ENCODE measurements at regions not wholly inside any gene's neighbourhood (a gene's known extent, or its start where the extent isn't known, plus 50 kb on each side); places are given as distances from the start of the nearest gene placed in this dataset.

DNA sequence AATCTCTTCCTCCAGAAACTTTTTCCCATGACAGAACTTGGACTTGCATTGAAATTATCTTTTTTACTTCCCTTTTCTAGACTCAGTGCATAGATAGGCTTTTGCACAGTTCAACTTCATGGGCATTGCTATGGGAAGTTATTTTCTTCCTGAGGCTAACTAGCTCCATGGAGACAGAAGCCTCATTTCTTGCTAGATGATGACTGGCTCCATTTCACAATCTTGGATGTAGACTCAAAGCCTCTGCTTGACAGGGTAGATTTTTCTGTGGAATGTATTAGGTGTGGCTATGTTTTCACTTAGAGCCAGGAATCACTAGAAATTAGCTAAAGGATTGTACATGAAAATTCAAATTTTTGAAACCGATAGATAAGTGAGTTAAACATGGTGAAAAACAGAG is 884.1 kb upstream of the MGAT4C start:
- no peak for ATAC-seq
- Mint-ChIP-seq H3K36me3 (no peaks in the 10 kb centered on the region), H3K27ac (no peak overlapping the region), H3K4me3 (no peak overlapping the region), H3K4me1 (no peaks in the 10 kb centered on the region), H3K9me3 (no peaks in the 10 kb centered on the region), H3K27me3 (no peaks in the 10 kb centered on the region)

DNA sequence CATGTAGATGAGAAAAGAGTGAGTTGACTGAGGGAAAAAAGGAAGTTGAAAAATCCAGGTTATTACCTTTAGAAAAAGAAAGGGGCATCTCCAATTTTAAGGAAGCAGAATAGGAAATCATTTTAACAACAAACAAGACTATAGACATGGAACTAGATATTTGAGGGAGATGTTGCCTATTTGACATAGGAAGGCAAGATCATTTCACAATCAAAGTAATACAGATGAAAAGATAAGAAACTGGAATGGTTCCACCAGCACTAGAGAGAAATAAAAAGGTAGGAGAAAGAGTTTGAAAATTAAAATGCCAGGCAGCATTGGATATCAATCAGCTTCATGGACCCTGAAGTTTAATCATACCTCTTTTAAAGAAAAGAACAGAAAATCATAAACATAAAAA is 881.0 kb upstream of the MGAT4C start:
- no peaks in the 10 kb centered on the region for H3K4me1 Mint-ChIP-seq
- H3K4me3 Mint-ChIP-seq: no peak overlapping the region
- H3K27ac Mint-ChIP-seq: no peak overlapping the region
- ATAC-seq: no peak
- H3K9me3 Mint-ChIP-seq: no peaks in the 10 kb centered on the region
- no peaks in the 10 kb centered on the region for H3K36me3 Mint-ChIP-seq
- no peaks in the 10 kb centered on the region for H3K27me3 Mint-ChIP-seq

DNA sequence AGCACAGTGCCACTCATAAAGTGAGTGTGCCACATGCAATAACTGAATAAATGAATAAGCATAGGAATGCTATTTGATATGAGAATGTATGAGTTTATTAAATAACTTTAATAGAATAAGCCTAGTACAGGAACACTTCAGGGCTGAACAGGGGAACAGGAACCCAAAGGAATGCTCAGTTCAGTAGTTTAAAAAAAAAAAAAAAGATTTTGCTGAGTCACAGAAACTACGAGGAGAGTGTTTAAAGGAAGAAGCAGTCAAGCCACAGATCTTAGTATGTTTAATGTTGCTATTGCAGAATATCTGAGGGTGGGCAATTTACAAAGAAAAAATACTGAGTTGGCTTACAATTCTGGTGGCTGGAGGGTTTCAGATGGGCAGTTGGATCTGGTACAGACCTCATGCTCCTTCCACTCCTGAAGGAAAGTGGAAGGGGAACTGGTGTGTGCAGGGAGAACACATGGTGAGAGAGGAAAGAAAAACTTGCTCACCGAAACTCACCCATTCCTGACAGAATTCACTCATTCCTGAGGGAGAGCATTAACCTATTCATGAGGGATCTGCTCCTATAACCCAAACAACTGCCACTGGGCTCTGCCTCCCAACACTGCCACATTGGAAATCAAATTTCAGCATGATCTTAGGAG is 880.3 kb upstream of the MGAT4C start:
- Mint-ChIP-seq H3K4me1 (no peaks in the 10 kb centered on the region), H3K9me3 (no peaks in the 10 kb centered on the region), H3K4me3 (no peak overlapping the region), H3K36me3 (no peaks in the 10 kb centered on the region), H3K27ac (no peak overlapping the region), H3K27me3 (no peaks in the 10 kb centered on the region)
- ATAC-seq: no peak

DNA sequence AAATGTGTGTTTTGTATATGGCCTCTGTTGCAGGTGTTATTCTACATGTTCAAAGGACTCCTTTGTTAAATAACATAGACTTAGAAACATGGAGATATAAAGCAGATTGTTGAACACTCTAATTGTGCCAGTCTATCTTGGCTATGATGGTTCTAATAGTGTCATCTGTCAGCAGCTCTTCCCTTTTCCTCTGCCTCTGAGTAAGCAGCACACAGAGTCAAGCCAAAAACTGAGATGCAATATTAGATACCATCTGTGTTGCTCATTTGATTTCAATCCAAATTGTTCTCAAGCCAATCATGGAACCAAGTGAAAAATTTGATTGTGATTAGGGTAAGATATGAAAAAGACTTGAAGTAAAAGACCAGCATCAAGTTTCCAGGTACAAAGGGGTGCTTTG is 871.1 kb upstream of the MGAT4C start:
- H3K27me3 Mint-ChIP-seq: no peaks in the 10 kb centered on the region
- no peak overlapping the region for H3K27ac Mint-ChIP-seq
- H3K4me1 Mint-ChIP-seq: no peaks in the 10 kb centered on the region
- H3K9me3 Mint-ChIP-seq: peaks cover 7% of the 10 kb centered on the region
- ATAC-seq: no peak
- H3K36me3 Mint-ChIP-seq: no peaks in the 10 kb centered on the region
- H3K4me3 Mint-ChIP-seq: no peak overlapping the region

DNA sequence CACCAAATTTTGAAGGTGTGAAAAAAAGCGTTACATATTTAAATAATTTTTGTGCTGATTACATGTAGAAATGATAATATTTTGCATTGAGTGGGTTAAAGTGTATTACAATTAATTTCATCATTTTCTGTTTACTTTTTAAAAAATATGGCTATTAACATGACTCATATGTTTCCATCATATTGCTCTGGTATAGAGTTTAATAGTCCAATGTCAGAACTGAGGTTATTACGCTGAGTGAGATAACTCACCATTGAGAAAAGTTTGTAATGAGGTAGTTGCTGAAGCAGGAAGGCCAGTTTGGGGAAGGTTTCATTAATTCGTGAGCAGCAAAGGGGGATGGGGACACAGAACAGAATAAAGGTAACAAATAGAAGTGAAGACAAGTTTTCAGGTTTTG is 865.7 kb upstream of the MGAT4C start:
- Mint-ChIP-seq H3K4me3 (no peak overlapping the region), H3K9me3 (peaks cover 10% of the 10 kb centered on the region), H3K4me1 (no peaks in the 10 kb centered on the region), H3K27ac (no peak overlapping the region), H3K27me3 (no peaks in the 10 kb centered on the region), H3K36me3 (no peaks in the 10 kb centered on the region)
- no peak for ATAC-seq

DNA sequence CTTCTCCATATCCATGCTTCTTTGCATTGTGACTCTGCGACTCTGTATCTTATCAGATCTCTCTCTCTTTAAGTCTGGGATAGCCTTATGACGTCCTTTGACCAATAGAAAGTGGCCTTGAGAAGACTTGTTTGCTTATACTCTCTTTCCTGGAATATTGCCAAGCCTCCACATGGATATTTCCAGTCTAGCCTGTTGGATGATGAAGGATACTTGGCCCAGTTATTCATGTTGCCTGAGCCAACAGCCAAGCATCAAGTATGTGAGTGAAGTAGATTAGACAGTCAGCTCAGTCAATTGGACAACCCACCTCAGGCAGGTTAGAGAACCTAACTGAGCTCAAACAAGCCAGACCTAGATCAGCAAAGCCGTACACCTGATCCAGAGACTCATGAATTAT is 864.2 kb upstream of the MGAT4C start:
- H3K36me3 Mint-ChIP-seq: no peaks in the 10 kb centered on the region
- no peak for ATAC-seq
- no peak overlapping the region for H3K27ac Mint-ChIP-seq
- H3K9me3 Mint-ChIP-seq: peaks cover 10% of the 10 kb centered on the region
- no peaks in the 10 kb centered on the region for H3K27me3 Mint-ChIP-seq
- H3K4me1 Mint-ChIP-seq: no peaks in the 10 kb centered on the region
- no peak overlapping the region for H3K4me3 Mint-ChIP-seq

DNA sequence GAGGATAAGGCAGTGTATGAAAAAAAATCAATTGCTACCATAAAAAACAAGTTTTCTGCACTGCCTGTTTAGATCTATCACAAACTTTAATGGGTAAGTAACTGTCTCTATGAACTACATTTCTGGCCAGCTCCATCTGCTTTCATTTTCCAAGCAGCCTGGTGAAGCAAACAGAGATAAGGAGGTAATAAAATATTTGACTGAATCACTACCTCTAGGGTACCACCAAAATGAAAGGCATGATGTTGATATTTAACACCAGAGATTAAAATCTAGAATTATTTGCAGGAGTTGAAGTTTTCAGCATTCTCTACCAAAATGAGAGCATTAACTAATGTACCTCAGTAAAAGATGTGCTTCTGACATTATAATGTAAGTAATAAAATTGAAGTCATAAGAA is 863.5 kb upstream of the MGAT4C start:
- ATAC-seq: no peak
- no peaks in the 10 kb centered on the region for H3K36me3 Mint-ChIP-seq
- no peaks in the 10 kb centered on the region for H3K27me3 Mint-ChIP-seq
- H3K9me3 Mint-ChIP-seq: peaks cover 7% of the 10 kb centered on the region
- no peak overlapping the region for H3K27ac Mint-ChIP-seq
- no peak overlapping the region for H3K4me3 Mint-ChIP-seq
- no peaks in the 10 kb centered on the region for H3K4me1 Mint-ChIP-seq

DNA sequence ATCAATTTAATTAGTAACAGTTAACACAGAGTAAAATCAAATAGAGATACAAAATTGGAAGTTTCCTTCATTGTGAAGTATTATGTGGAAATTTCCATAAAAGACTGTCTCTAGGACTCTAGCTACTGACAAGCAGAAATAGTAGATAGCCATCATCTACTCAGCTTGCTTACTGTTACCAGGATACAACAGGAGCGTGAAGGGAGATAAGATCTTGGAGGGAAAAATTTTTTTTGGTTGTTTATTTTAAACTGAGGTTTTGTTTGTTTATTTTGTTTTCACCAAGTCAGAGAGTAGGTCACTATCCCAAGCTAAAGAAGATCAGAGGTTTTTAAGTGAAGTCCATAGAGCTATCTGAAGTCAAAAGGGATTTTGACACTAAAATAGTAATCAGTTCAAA is 861.3 kb upstream of the MGAT4C start:
- no peaks in the 10 kb centered on the region for H3K27me3 Mint-ChIP-seq
- H3K4me1 Mint-ChIP-seq: no peaks in the 10 kb centered on the region
- peaks cover 3% of the 10 kb centered on the region for H3K9me3 Mint-ChIP-seq
- no peaks in the 10 kb centered on the region for H3K36me3 Mint-ChIP-seq
- no peak overlapping the region for H3K4me3 Mint-ChIP-seq
- ATAC-seq: no peak
- no peak overlapping the region for H3K27ac Mint-ChIP-seq

DNA sequence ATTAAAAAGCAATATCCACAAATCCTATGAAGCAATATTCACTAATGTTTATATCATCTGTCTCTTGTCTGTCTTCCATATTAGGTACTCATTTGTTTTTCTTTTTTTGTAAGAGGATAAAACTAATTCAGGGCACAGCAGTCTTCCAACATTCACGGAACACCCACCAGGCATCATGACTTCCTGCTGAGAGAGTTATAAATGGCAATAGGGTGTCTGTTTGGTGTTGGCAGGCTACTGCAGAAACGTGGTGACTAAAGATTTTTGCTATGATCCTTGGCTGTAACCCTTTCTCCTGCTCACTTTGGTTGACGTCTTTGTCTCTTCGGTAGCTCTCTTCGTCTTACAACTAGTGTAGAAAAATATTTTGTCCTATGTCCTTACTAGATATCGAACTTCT is 860.6 kb upstream of the MGAT4C start:
- Mint-ChIP-seq H3K27ac (no peak overlapping the region), H3K4me3 (no peak overlapping the region), H3K27me3 (no peaks in the 10 kb centered on the region), H3K4me1 (no peaks in the 10 kb centered on the region), H3K36me3 (no peaks in the 10 kb centered on the region), H3K9me3 (peaks cover 3% of the 10 kb centered on the region)
- ATAC-seq: no peak

DNA sequence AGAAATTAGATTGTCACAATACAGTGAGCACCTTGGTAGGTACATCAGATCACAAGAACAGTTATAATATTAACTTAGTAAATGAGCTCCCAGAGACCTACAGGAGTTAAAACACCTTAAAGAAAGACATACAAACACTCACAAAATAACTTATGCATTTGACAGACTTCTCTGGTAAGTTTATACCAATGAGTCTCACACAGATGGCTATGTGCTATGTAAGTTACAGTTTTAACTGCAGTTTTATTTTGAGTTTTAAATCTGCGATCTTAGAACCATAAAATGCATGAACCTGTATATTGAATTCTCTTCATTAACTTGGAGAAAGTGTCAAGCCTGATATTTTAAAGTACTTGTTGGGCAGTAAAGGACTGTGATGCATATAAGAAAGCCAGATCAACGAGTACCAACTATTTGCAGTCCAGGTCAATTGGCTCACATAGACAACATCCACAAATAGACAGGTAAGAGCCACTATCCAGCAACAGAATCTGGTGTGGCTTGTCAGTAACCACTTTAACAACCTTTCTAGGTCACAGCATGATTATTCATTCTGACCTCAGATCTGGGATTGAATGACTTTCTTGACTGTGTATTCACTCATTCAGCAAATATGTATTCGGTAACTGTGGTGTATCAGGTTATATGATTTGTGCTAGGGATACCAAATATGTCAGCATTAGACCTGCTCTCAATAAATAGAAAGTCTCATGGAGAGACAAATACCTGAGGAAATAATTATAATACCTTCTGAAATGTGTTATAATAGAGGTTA is 856.6 kb upstream of the MGAT4C start:
- H3K27ac Mint-ChIP-seq: no peak overlapping the region
- no peaks in the 10 kb centered on the region for H3K36me3 Mint-ChIP-seq
- H3K9me3 Mint-ChIP-seq: no peaks in the 10 kb centered on the region
- no peak overlapping the region for H3K4me3 Mint-ChIP-seq
- H3K27me3 Mint-ChIP-seq: no peaks in the 10 kb centered on the region
- ATAC-seq: no peak
- H3K4me1 Mint-ChIP-seq: no peaks in the 10 kb centered on the region

DNA sequence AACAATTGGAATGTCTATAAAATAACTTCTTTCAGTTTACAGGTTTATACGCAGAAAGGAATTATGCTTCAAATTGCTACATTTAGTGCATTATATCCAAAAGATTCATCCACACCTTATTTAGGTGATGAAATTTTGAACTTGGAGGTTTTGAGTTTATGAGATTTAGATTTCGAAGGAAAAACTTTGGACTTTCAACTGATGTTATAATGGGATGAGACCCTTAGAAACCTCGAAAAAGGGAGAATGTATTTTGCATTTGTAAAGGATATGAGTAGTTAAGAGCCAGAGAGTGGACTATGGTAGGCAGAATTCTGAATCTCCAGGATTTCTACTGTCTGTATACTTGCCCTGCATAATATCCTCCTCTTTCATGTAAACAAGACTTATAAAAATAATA is 851.6 kb upstream of the MGAT4C start:
- Mint-ChIP-seq H3K9me3 (no peaks in the 10 kb centered on the region), H3K27ac (no peak overlapping the region), H3K4me3 (no peak overlapping the region), H3K36me3 (no peaks in the 10 kb centered on the region), H3K4me1 (no peaks in the 10 kb centered on the region), H3K27me3 (no peaks in the 10 kb centered on the region)
- ATAC-seq: no peak

DNA sequence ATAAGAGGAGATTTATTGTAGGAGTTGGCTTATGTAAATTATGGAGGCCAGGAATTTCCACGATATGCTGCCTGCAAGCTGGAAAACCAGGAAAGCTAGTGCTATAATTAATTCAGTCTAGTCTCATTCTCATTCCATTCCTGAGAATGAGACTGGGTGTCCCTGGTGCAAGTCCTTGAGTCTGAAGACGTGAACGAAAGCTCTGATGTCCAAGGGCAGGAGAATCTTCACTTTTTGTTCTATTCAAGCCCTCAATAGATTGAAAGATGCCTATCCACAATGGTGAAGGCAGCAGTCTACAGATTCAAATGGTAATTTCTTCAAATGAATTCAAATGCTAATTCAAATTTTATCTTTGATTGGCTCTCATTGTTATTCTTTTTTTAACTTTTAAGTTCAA is 851.1 kb upstream of the MGAT4C start:
- Mint-ChIP-seq H3K9me3 (no peaks in the 10 kb centered on the region), H3K4me3 (no peak overlapping the region), H3K4me1 (no peaks in the 10 kb centered on the region), H3K27ac (no peak overlapping the region), H3K27me3 (no peaks in the 10 kb centered on the region), H3K36me3 (no peaks in the 10 kb centered on the region)
- no peak for ATAC-seq

DNA sequence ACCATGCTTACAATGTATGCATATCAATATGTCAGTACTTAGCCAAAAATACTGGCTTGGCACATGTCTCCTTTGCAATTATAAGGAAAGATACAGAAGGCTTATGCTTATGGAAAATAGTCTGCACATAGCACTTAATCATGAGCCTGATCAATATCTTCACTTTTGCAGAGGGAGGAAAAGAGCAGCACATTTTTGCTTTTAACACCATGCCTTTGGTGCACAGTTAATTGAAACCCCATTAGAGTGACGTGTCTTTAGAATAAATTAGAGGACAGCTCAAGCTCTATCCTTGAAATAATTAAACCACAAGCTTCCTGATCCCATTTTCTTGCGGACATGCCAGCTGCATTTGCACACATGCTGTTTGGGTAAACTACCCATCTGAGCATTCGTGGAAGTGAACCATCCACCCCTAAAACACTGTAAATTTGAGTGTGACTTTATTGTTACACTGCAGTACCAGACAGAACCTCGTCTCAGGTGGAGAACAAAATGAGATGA is 839.9 kb upstream of the MGAT4C start:
- Mint-ChIP-seq H3K27ac (no peak overlapping the region), H3K36me3 (no peaks in the 10 kb centered on the region), H3K9me3 (peaks cover 3% of the 10 kb centered on the region), H3K27me3 (no peaks in the 10 kb centered on the region), H3K4me1 (no peaks in the 10 kb centered on the region), H3K4me3 (no peak overlapping the region)
- ATAC-seq: no peak

DNA sequence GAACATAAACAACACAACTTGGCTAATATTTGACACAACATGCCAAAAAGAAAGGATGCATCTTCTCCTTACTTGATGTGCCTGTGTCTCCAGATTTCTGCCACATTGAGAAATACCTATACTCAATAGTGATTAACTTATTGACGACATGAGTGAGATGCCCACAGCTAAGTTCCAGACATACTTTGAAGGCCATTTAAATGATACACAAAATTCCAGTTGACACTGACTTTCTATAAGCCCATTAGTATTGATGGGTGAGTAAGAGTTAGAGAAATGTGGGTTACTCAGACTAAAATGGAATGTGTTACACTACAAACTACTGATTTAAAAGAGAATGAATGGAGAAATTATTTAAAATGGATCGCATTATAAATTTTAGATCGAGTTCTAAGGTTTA is 838.2 kb upstream of the MGAT4C start:
- H3K4me1 Mint-ChIP-seq: no peaks in the 10 kb centered on the region
- H3K4me3 Mint-ChIP-seq: no peak overlapping the region
- ATAC-seq: no peak
- H3K9me3 Mint-ChIP-seq: no peaks in the 10 kb centered on the region
- H3K27ac Mint-ChIP-seq: no peak overlapping the region
- no peaks in the 10 kb centered on the region for H3K27me3 Mint-ChIP-seq
- H3K36me3 Mint-ChIP-seq: no peaks in the 10 kb centered on the region

DNA sequence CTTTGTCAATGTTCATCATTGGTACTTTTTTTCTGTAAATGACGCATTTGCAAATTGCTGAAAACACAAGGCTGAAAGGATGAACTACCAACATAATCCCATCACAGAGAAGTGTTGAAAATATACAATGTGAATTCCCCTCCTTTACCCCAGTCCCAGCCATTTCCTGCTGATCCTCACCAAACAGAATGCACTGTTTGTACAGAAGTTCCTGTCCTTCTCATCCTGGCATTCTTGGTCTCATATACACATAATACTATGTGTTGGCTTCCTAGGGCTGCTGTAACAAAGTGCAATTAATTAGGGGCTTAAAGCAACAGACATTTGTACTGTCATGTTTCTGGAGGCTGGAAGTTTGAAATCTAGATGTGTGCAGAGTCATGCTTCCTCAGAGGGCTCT is 836.2 kb upstream of the MGAT4C start:
- no peak overlapping the region for H3K4me3 Mint-ChIP-seq

DNA sequence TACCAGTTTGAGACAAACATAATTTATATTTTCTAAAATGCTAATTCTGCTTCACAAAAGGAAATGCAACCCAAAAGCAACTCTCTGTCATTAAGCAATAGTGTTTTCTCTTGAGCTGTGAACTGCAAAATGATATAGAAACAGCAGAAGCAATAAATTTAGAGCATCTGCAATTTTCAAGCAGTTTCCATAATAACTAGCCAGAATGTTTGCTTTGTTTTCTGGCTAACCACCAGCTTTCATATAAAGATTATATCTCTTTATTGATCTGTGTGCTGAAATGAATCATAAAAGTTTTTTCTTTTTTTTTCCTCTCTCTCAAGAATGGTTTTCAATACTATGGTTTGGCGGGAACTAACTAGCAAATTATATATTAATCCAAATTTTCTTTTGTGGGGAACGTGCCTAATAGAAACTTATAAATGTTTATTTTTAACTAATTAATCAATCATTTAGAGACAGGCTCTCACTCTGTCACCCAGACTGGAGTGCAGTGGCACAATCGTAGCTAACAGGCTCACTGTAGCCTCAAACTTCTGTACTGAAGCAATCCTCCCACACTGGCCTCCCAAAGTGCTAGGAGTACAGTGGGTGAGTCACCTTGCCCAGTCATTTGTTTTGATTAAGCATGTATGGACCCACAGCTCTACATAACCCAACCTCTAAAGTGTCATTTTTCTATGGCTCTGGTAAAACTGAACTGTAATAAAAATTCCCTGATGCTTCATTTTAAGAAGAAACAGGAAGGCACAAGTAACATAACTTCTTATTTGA is 830.1 kb upstream of the MGAT4C start:
- Mint-ChIP-seq H3K4me1 (no peaks in the 10 kb centered on the region), H3K27ac (no peak overlapping the region), H3K36me3 (no peaks in the 10 kb centered on the region), H3K27me3 (no peaks in the 10 kb centered on the region), H3K4me3 (no peak overlapping the region), H3K9me3 (no peaks in the 10 kb centered on the region)
- no peak for ATAC-seq

More for the DNA sequence above, 836.2 kb upstream of the MGAT4C start:
- Mint-ChIP-seq H3K36me3 (no peaks in the 10 kb centered on the region), H3K27me3 (no peaks in the 10 kb centered on the region), H3K9me3 (no peaks in the 10 kb centered on the region), H3K27ac (no peak overlapping the region), H3K4me1 (no peaks in the 10 kb centered on the region)
- no peak for ATAC-seq
